Vagina (tissue), 2 donors: ENCODE measurements at regions not wholly inside any gene's neighbourhood (a gene's known extent, or its start where the extent isn't known, plus 50 kb on each side); places are given as distances from the start of the nearest gene placed in this dataset.

Source experiments
- DNase-seq, 2 donors: peaks; one replicate each; pipeline ENCODE4 v3.0.0-alpha.2; 2017; ENCODE audit errors: extremely low spot score in 2 of 2
- H3K27ac ChIP-seq: fragments of 200-600 bp; sonication (generic); one replicate; pipeline ENCODE4 v1.5.1; 2019
- H3K27me3 ChIP-seq: fragments of 200-600 bp; sonication (generic); one replicate; pipeline ENCODE4 v1.5.1; 2019
- H3K36me3 ChIP-seq, 2 donors: fragments of 200-600 bp; sonication (generic); one replicate each; pipeline ENCODE4 v1.5.1; 2017 to 2019
- H3K4me1 ChIP-seq: fragments of 200-600 bp; sonication (generic); one replicate; pipeline ENCODE4 v1.5.1; 2019
- H3K4me3 ChIP-seq, 2 donors: fragments of 200-600 bp; sonication (generic); 1 replicate in 1 of 2; 2 replicates in 1 of 2; pipeline ENCODE4 v1.5.1; 2016 to 2019
- H3K9me3 ChIP-seq: fragments of 200-600 bp; sonication (generic); one replicate; pipeline ENCODE4 v1.5.1; 2019
- POLR2A ChIP-seq, 2 donors: fragments of 450-650 bp; IDR thresholded peaks; one replicate each; pipeline ENCODE4 v1.6.1; 2017; ENCODE audit warnings: antibody characterized with exemption in 2 of 2, mild to moderate bottlenecking in 2 of 2, moderate library complexity in 2 of 2
- POLR2AphosphoS5 ChIP-seq, 2 donors: sonication (generic); formaldehyde crosslinking; IDR thresholded peaks; one replicate each; pipeline ENCODE4 v1.9.0; 2017; ENCODE audit warnings: antibody characterized with exemption in 2 of 2, mild to moderate bottlenecking in 2 of 2, low read depth in 1 of 2; ENCODE audit not compliant: insufficient read depth in 1 of 2
- intact Hi-C: fragments of 100-400 bp; cut with DNase I; formaldehyde crosslinking; loops from one replicate; pipeline ENCODE4 v1.15.1; 2023
- TF ChIP-seq, protein P1 (sequence below), 3 experiments: fragments of 450-650 bp in 2 of 3; fragments of 200-600 bp in 1 of 3; sonication (generic) in 1 of 3; IDR thresholded peaks; one replicate each; pipeline ENCODE4 v1.5.1; 2017 to 2019; ENCODE audit warnings: antibody characterized with exemption in 3 of 3, mild to moderate bottlenecking in 2 of 3, moderate library complexity in 2 of 3

DNA sequence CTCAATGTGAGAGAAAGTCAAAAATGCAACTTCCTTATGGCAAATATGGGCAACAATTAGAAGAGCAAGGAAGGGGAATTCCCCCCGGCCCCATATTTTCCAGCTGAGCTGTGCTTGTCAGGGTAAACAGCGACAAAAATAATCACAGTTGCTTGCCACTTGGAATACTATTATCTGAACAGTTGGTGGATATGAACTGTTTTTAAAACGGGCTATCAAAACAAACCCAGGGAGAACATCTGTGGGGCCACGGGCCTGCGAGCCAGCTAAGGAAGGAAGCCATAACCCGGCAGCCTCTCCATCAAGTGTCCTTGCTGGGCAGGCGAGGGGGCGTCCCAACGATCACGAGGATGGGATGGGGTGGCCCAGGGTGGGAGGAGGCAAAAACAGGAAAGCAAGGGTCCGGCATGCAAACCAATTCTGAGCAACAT is 228.4 kb downstream of the ARHGAP12 start:
- peaks cover 69% of the 10 kb centered on the region for H3K4me1 ChIP-seq
- no peaks in the 10 kb centered on the region for H3K36me3 ChIP-seq
- no peaks in the 10 kb centered on the region for H3K27me3 ChIP-seq
- no peak for DNase-seq
- no peak overlapping the region for H3K4me3 ChIP-seq
- intact Hi-C loops, result no loop called here
- no peaks in the 10 kb centered on the region for H3K9me3 ChIP-seq
- TF ChIP-seq POLR2AphosphoS5 (IDR thresholded peaks at IDR 0.05; ENCODE audit: insufficient read depth in 1 of 2, low read depth in 1 of 2), result no peak
- TF ChIP-seq, protein P1, sequence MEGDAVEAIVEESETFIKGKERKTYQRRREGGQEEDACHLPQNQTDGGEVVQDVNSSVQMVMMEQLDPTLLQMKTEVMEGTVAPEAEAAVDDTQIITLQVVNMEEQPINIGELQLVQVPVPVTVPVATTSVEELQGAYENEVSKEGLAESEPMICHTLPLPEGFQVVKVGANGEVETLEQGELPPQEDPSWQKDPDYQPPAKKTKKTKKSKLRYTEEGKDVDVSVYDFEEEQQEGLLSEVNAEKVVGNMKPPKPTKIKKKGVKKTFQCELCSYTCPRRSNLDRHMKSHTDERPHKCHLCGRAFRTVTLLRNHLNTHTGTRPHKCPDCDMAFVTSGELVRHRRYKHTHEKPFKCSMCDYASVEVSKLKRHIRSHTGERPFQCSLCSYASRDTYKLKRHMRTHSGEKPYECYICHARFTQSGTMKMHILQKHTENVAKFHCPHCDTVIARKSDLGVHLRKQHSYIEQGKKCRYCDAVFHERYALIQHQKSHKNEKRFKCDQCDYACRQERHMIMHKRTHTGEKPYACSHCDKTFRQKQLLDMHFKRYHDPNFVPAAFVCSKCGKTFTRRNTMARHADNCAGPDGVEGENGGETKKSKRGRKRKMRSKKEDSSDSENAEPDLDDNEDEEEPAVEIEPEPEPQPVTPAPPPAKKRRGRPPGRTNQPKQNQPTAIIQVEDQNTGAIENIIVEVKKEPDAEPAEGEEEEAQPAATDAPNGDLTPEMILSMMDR (IDR thresholded peaks at IDR 0.05), result no peak
- TF ChIP-seq POLR2A (IDR thresholded peaks at IDR 0.05), result no peak
- peak overlapping the region; percentile 94 for H3K27ac ChIP-seq

DNA sequence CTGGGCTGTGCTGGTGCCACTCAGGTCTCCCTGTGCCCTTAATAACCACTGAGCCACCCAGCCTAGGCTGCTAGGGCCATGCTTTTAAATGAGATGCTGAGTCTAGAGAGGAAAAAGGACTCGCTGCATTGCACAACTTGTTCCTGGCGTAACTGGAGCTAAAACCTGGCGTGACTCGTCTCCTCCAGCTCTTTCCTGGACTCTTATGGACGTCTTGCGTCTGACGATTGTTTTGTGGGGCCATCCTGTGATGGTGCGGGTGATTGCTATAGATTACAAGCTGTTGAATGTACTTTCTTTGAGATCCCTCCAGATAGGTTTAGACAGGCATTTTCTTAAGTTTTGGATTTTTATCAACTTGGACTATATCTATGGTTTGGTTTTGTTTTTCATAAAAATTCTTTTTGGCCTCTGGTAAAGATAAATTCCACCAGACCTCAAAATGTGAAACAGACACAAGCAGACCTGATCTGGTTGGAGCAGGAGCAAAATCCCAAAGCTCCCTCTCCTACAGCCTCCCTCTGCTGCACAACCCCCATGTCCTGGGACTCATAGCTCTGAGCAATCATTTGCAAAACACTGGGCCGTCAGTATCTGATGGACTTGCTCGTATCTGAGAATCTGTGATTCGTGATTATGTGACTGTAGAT is 230.3 kb downstream of the ARHGAP12 start:
- no peak overlapping the region for H3K4me3 ChIP-seq
- peak in 1 of 2 donors; percentile 97 for DNase-seq
- intact Hi-C loops, result loop anchor here (5.0 kb wide), 1 partner anchor 96 kb away; no protein-coding TSS in a partner anchor
- TF ChIP-seq POLR2AphosphoS5 (IDR thresholded peaks at IDR 0.05; ENCODE audit: insufficient read depth in 1 of 2, low read depth in 1 of 2), result peak in 1 of 2 donors; percentile 38
- TF ChIP-seq, protein P1 (IDR thresholded peaks at IDR 0.05), result no peak
- H3K9me3 ChIP-seq, result no peaks in the 10 kb centered on the region
- no peaks in the 10 kb centered on the region for H3K36me3 ChIP-seq
- H3K27me3 ChIP-seq, result no peaks in the 10 kb centered on the region
- peaks cover 69% of the 10 kb centered on the region for H3K4me1 ChIP-seq
- peak overlapping the region; percentile 94 for H3K27ac ChIP-seq

DNA sequence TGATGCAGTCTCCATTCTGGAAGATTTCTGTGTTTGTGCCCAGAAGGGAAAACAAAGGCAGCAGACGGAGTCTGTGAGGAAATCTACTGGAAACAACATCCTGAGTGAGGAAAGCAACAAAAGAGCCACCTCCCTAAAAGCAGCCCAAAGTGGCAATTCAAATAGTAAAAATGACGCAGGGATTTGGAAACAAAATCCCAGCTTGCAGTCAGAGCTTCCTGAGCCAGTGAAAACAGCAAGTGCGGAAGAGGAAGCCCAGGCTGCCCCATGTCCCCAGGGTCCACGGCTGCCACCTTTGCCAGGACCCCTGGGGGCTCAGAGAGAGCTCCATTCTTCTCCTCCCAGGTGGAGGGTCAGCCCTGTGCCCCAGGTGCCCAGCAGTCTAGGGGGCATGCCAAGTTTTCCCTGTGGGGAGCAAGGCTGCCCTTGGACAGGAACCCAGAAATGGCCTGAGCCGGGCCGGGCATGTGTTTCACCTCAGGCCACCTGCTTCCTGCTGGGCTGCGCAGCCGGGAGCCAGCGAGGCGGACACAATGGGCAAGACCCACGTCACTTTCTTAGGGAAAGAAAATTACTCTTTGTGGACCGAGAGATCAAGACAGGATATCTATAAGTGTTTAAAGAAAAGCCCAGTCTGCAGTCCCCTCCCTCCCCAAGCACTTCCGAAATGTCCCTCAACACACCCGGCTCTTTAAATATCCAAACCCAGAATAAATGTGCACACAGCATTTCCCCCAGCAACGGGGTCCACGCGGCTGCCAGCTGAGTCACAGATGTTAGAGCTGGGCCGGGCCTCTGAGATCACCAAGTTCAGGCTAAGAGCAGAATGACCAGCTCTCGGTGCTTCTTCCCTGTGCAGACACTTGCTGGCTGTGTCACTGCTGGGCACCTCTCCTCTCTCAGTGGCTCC is 231.1 kb downstream of the ARHGAP12 start:
- intact Hi-C loops, result loop anchor here (5.0 kb wide), 1 partner anchor 95 kb away; no protein-coding TSS in a partner anchor
- no peaks in the 10 kb centered on the region for H3K36me3 ChIP-seq
- H3K27me3 ChIP-seq, result no peaks in the 10 kb centered on the region
- TF ChIP-seq POLR2A (IDR thresholded peaks at IDR 0.05) (no peak), POLR2AphosphoS5 (IDR thresholded peaks at IDR 0.05; ENCODE audit: insufficient read depth in 1 of 2, low read depth in 1 of 2) (peak; percentile 80 to 84)
- TF ChIP-seq, protein P1 (IDR thresholded peaks at IDR 0.05), result no peak
- peaks cover 61% of the 10 kb centered on the region for H3K4me1 ChIP-seq
- H3K4me3 ChIP-seq, result peak overlapping the region; percentile 18 to 21
- peak in 1 of 2 donors; percentile 96 for DNase-seq
- H3K9me3 ChIP-seq, result no peaks in the 10 kb centered on the region
- H3K27ac ChIP-seq, result peak overlapping the region; percentile 94

DNA sequence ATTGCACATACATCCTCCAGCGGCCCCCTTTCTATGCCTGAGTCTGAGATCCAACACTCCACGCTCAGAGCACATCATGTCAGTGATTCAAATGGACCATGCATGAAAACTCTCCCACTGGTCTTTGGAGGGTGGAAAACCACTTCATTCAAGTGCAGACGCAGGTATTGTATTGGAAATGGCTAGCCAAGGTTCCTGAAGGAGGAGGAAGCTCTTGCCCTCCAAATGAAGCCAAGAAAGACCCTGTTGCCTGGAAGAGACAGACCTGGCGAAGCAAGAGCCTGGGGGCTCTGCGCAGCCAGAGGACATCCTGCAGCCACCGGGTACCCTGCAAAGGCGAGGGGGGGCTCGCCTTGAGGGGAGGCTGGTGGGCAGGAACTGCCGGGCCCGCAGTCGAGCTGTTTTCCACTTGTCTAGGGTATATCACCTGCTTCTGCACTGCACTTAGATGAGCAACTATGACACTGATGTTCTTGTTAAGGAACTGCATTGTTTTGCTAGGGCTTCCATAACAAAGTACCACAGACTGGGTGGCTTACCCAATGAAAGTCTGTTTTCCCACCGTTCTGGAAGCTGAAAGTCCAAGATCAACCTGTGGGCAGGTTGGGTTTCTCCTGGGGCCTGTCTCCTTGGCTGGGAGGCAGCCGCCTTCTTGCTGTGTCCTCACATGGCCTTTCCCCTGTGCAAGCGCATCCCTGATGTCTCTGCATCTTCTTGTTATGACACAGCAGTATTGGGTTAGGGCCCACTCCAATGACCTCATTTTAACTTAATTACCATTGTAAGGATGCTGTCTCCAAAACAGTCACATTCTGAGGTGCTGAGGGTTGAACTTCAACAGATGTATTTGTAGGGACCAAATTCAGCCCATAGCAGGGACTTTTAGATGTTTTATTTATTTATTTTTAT is 233.4 kb downstream of the ARHGAP12 start:
- no peak for DNase-seq
- no peaks in the 10 kb centered on the region for H3K36me3 ChIP-seq
- peaks cover 43% of the 10 kb centered on the region for H3K4me1 ChIP-seq
- TF ChIP-seq, protein P1 (IDR thresholded peaks at IDR 0.05), result no peak
- TF ChIP-seq POLR2A (IDR thresholded peaks at IDR 0.05) (no peak), POLR2AphosphoS5 (IDR thresholded peaks at IDR 0.05; ENCODE audit: insufficient read depth in 1 of 2, low read depth in 1 of 2) (no peak)
- intact Hi-C loops, result loop anchor here (5.0 kb wide), 1 partner anchor 93 kb away; no protein-coding TSS in a partner anchor
- H3K9me3 ChIP-seq, result no peaks in the 10 kb centered on the region
- no peaks in the 10 kb centered on the region for H3K27me3 ChIP-seq
- H3K27ac ChIP-seq, result peak overlapping the region; percentile 94
- no peak overlapping the region for H3K4me3 ChIP-seq
